ENCODE measurements at regions not wholly inside any gene's neighbourhood (a gene's known extent, or its start where the extent isn't known, plus 50 kb on each side); places are given as distances from the start of the nearest gene placed in this dataset.

DNA sequence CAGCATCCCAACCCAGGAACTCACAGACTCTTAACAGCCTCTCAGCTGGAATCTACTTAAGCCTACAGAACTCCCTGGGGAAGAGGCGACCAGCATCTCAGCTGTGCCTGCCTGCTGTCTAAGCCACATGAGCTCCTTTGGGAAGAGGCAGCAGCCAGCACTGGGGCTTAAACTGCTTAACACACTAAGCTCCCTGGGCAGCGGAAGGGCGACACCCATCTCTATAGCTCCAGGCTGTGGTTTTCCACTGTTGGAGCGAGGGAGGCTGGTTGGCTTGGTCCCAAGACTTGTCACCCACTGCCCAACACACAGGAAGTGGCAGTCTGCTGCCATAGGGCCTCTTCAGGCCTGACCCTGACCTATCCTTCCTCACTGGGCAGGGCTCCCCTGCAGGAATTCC lies 1544.1 kb upstream of the ADGRL3 start (continued):
- TF ChIP-seq SP2 (IDR thresholded peaks at IDR 0.05; ENCODE audit: low read length) (no peak), SUZ12 (IDR thresholded peaks at IDR 0.05; ENCODE audit: low read length) (no peak), CBX8 (IDR thresholded peaks at IDR 0.05; ENCODE audit: borderline replicate concordance, low read depth, low read length) (no peak), PHF8 (conservative IDR thresholded peaks at IDR 0.05; ENCODE audit: low read depth, low read length) (no peak), SIN3A (conservative IDR thresholded peaks at IDR 0.05 in 1 of 2, IDR thresholded peaks at IDR 0.05 in 1 of 2; ENCODE audit: low read depth in 1 of 2, low read length in 2 of 2) (no peak), GABPA (IDR thresholded peaks at IDR 0.05; ENCODE audit: borderline replicate concordance, insufficient read depth, low read length) (no peak)
